SU-DHL-6 (cell line): ENCODE measurements at regions not wholly inside any gene's neighbourhood (a gene's known extent, or its start where the extent isn't known, plus 50 kb on each side); places are given as distances from the start of the nearest gene placed in this dataset.

Experiments
- CTCF ChIP-seq: fragments of 200-600 bp; sonication (generic); IDR thresholded peaks from one replicate; pipeline ENCODE4 v1.5.1; 2017; ENCODE audit warnings: antibody characterized with exemption, mild to moderate bottlenecking, low read length, moderate library complexity; ENCODE audit not compliant: insufficient read depth, poor library complexity, severe bottlenecking
- EZH2phosphoT487 ChIP-seq: fragments of 200-600 bp; sonication (generic), shearing (Covaris generic); conservative IDR thresholded peaks from 2 replicates; pipeline ENCODE4 v1.6.1; 2018; ENCODE audit warnings: mild to moderate bottlenecking, antibody characterized with exemption, low read length, moderate library complexity, mixed read lengths

GRCh38 chr3:135840436-135840835 lies 125.1 kb upstream of the PPP2R3A start:
- TF ChIP-seq EZH2phosphoT487 (no peak), CTCF (no peak)
